ENCODE measurements at regions not wholly inside any gene's neighbourhood (a gene's known extent, or its start where the extent isn't known, plus 50 kb on each side); places are given as distances from the start of the nearest gene placed in this dataset.

GRCh38 chr4:92198711-92199110 is 105.1 kb upstream of the GRID2 start:
- no peaks in the 10 kb centered on the region for H3K4me1 ChIP-seq (ENCODE audit: control insufficient read depth in 3 of 3, insufficient read depth in 2 of 3, low read depth in 1 of 3, low read length in 2 of 3)
- DNase-seq (no peak), FAIRE-seq (no peak)
- no peaks in the 10 kb centered on the region for H3K9me3 ChIP-seq (ENCODE audit: control insufficient read depth in 2 of 2, insufficient read depth in 1 of 2, low read depth in 1 of 2, low read length in 1 of 2)
- H3K27me3 ChIP-seq (ENCODE audit: control insufficient read depth in 3 of 3, insufficient read depth in 3 of 3, low read length in 3 of 3): no peaks in the 10 kb centered on the region
- no peak overlapping the region for H3K4me3 ChIP-seq (ENCODE audit: low read depth in 1 of 3, low read length in 3 of 3)
- 79 to 92% (median 89%) methylated on average over 4 of the region's 4 CpGs for WGBS, 3 donors
- no peaks in the 10 kb centered on the region for H3K36me3 ChIP-seq (ENCODE audit: control insufficient read depth in 3 of 3, insufficient read depth in 2 of 3, low read depth in 1 of 3, low read length in 3 of 3)
- no peak overlapping the region for H3K27ac ChIP-seq (ENCODE audit: low read depth in 1 of 3, low read length in 2 of 3)

- FAIRE-seq (peak; percentile 23), DNase-seq (no peak)
- Histone ChIP-seq H3K4me1 (ENCODE audit: control insufficient read depth in 3 of 3, insufficient read depth in 2 of 3, low read depth in 1 of 3, low read length in 2 of 3) (no peaks in the 10 kb centered on the region), H3K27me3 (ENCODE audit: control insufficient read depth in 3 of 3, insufficient read depth in 3 of 3, low read length in 3 of 3) (no peaks in the 10 kb centered on the region), H3K4me3 (ENCODE audit: low read depth in 1 of 3, low read length in 3 of 3) (no peak overlapping the region), H3K36me3 (ENCODE audit: control insufficient read depth in 3 of 3, insufficient read depth in 2 of 3, low read depth in 1 of 3, low read length in 3 of 3) (no peaks in the 10 kb centered on the region), H3K27ac (ENCODE audit: low read depth in 1 of 3, low read length in 2 of 3) (no peak overlapping the region), H3K9me3 (ENCODE audit: control insufficient read depth in 2 of 2, insufficient read depth in 1 of 2, low read depth in 1 of 2, low read length in 1 of 2) (no peaks in the 10 kb centered on the region)
- 86 to 97% (median 95%) methylated on average over 2 of the region's 2 CpGs for WGBS, 3 donors
Observed at GRCh38 chr4:92199135-92199534, 104.6 kb upstream of the GRID2 start.

- 74 to 84% (median 78%) methylated on average over 7 of the region's 7 CpGs for WGBS, 3 donors
- H3K9me3 ChIP-seq (ENCODE audit: control insufficient read depth in 2 of 2, insufficient read depth in 1 of 2, low read depth in 1 of 2, low read length in 1 of 2): peaks cover 0 to 3% of the 10 kb centered on the region in 2 donors
- no peaks in the 10 kb centered on the region for H3K4me1 ChIP-seq (ENCODE audit: control insufficient read depth in 3 of 3, insufficient read depth in 2 of 3, low read depth in 1 of 3, low read length in 2 of 3)
- no peaks in the 10 kb centered on the region for H3K27me3 ChIP-seq (ENCODE audit: control insufficient read depth in 3 of 3, insufficient read depth in 3 of 3, low read length in 3 of 3)
- DNase-seq (no peak), FAIRE-seq (no peak)
- no peaks in the 10 kb centered on the region for H3K36me3 ChIP-seq (ENCODE audit: control insufficient read depth in 3 of 3, insufficient read depth in 2 of 3, low read depth in 1 of 3, low read length in 3 of 3)
- H3K27ac ChIP-seq (ENCODE audit: low read depth in 1 of 3, low read length in 2 of 3): no peak overlapping the region
- no peak overlapping the region for H3K4me3 ChIP-seq (ENCODE audit: low read depth in 1 of 3, low read length in 3 of 3)
Observed at GRCh38 chr4:92210906-92211305, 92.9 kb upstream of the GRID2 start.

- H3K4me1 ChIP-seq (ENCODE audit: control insufficient read depth in 3 of 3, insufficient read depth in 2 of 3, low read depth in 1 of 3, low read length in 2 of 3): no peaks in the 10 kb centered on the region
- no peak overlapping the region for H3K4me3 ChIP-seq (ENCODE audit: low read depth in 1 of 3, low read length in 3 of 3)
- no peaks in the 10 kb centered on the region for H3K27me3 ChIP-seq (ENCODE audit: control insufficient read depth in 3 of 3, insufficient read depth in 3 of 3, low read length in 3 of 3)
- DNase-seq: no peak
- FAIRE-seq: no peak
- 82 to 90% (median 87%) methylated on average over 4 of the region's 4 CpGs for WGBS, 3 donors
- no peak overlapping the region for H3K27ac ChIP-seq (ENCODE audit: low read depth in 1 of 3, low read length in 2 of 3)
- H3K36me3 ChIP-seq (ENCODE audit: control insufficient read depth in 3 of 3, insufficient read depth in 2 of 3, low read depth in 1 of 3, low read length in 3 of 3): no peaks in the 10 kb centered on the region
- peaks cover 0 to 14% of the 10 kb centered on the region in 2 donors for H3K9me3 ChIP-seq (ENCODE audit: control insufficient read depth in 2 of 2, insufficient read depth in 1 of 2, low read depth in 1 of 2, low read length in 1 of 2)
Observed at GRCh38 chr4:92215476-92215875, 88.3 kb upstream of the GRID2 start.

GRCh38 chr4:92231511-92231910 is 72.3 kb upstream of the GRID2 start:
- no peaks in the 10 kb centered on the region for H3K9me3 ChIP-seq (ENCODE audit: control insufficient read depth in 2 of 2, insufficient read depth in 1 of 2, low read depth in 1 of 2, low read length in 1 of 2)
- H3K27ac ChIP-seq (ENCODE audit: low read depth in 1 of 3, low read length in 2 of 3): no peak overlapping the region
- no peaks in the 10 kb centered on the region for H3K36me3 ChIP-seq (ENCODE audit: control insufficient read depth in 3 of 3, insufficient read depth in 2 of 3, low read depth in 1 of 3, low read length in 3 of 3)
- FAIRE-seq: no peak
- no peaks in the 10 kb centered on the region for H3K27me3 ChIP-seq (ENCODE audit: control insufficient read depth in 3 of 3, insufficient read depth in 3 of 3, low read length in 3 of 3)
- H3K4me3 ChIP-seq (ENCODE audit: low read depth in 1 of 3, low read length in 3 of 3): no peak overlapping the region
- WGBS, 3 donors: 92 to 95% (median 92%) methylated on average over 1 of the region's 1 CpG
- DNase-seq: no peak
- H3K4me1 ChIP-seq (ENCODE audit: control insufficient read depth in 3 of 3, insufficient read depth in 2 of 3, low read depth in 1 of 3, low read length in 2 of 3): no peaks in the 10 kb centered on the region

GRCh38 chr4:92232566-92232965 is 71.2 kb upstream of the GRID2 start:
- DNase-seq (no peak), FAIRE-seq (no peak)
- Histone ChIP-seq H3K4me1 (ENCODE audit: control insufficient read depth in 3 of 3, insufficient read depth in 2 of 3, low read depth in 1 of 3, low read length in 2 of 3) (peaks cover 0 to 7% (median 0%) of the 10 kb centered on the region in 3 donors), H3K27me3 (ENCODE audit: control insufficient read depth in 3 of 3, insufficient read depth in 3 of 3, low read length in 3 of 3) (no peaks in the 10 kb centered on the region), H3K27ac (ENCODE audit: low read depth in 1 of 3, low read length in 2 of 3) (no peak overlapping the region), H3K9me3 (ENCODE audit: control insufficient read depth in 2 of 2, insufficient read depth in 1 of 2, low read depth in 1 of 2, low read length in 1 of 2) (no peaks in the 10 kb centered on the region), H3K4me3 (ENCODE audit: low read depth in 1 of 3, low read length in 3 of 3) (no peak overlapping the region), H3K36me3 (ENCODE audit: control insufficient read depth in 3 of 3, insufficient read depth in 2 of 3, low read depth in 1 of 3, low read length in 3 of 3) (no peaks in the 10 kb centered on the region)

GRCh38 chr4:92234393-92235176 is 69.2 kb upstream of the GRID2 start:
- peak; percentile 86 to 93 for DNase-seq
- 9 to 45% (median 26%) methylated on average over 4 of the region's 4 CpGs for WGBS, 3 donors
- peak; percentile 33 for FAIRE-seq
- Histone ChIP-seq H3K4me1 (ENCODE audit: control insufficient read depth in 3 of 3, insufficient read depth in 2 of 3, low read depth in 1 of 3, low read length in 2 of 3) (peaks cover 0 to 12% (median 0%) of the 10 kb centered on the region in 3 donors), H3K27me3 (ENCODE audit: control insufficient read depth in 3 of 3, insufficient read depth in 3 of 3, low read length in 3 of 3) (no peaks in the 10 kb centered on the region), H3K36me3 (ENCODE audit: control insufficient read depth in 3 of 3, insufficient read depth in 2 of 3, low read depth in 1 of 3, low read length in 3 of 3) (no peaks in the 10 kb centered on the region), H3K9me3 (ENCODE audit: control insufficient read depth in 2 of 2, insufficient read depth in 1 of 2, low read depth in 1 of 2, low read length in 1 of 2) (peaks cover 0 to 4% of the 10 kb centered on the region in 2 donors), H3K4me3 (ENCODE audit: low read depth in 1 of 3, low read length in 3 of 3) (no peak overlapping the region), H3K27ac (ENCODE audit: low read depth in 1 of 3, low read length in 2 of 3) (peak overlapping the region in 1 of 3 donors; percentile 39)

GRCh38 chr4:92235731-92236130 is 68.0 kb upstream of the GRID2 start:
- Histone ChIP-seq H3K36me3 (ENCODE audit: control insufficient read depth in 3 of 3, insufficient read depth in 2 of 3, low read depth in 1 of 3, low read length in 3 of 3) (no peaks in the 10 kb centered on the region), H3K9me3 (ENCODE audit: control insufficient read depth in 2 of 2, insufficient read depth in 1 of 2, low read depth in 1 of 2, low read length in 1 of 2) (peaks cover 0 to 10% of the 10 kb centered on the region in 2 donors), H3K27me3 (ENCODE audit: control insufficient read depth in 3 of 3, insufficient read depth in 3 of 3, low read length in 3 of 3) (no peaks in the 10 kb centered on the region), H3K4me1 (ENCODE audit: control insufficient read depth in 3 of 3, insufficient read depth in 2 of 3, low read depth in 1 of 3, low read length in 2 of 3) (peaks cover 0 to 12% (median 0%) of the 10 kb centered on the region in 3 donors), H3K4me3 (ENCODE audit: low read depth in 1 of 3, low read length in 3 of 3) (no peak overlapping the region), H3K27ac (ENCODE audit: low read depth in 1 of 3, low read length in 2 of 3) (peak overlapping the region in 1 of 3 donors; percentile 5)
- WGBS, 3 donors: 11 to 38% (median 15%) methylated on average over 2 of the region's 2 CpGs
- peak; percentile 28 to 63 for DNase-seq
- FAIRE-seq: no peak

GRCh38 chr4:92236877-92237276 is 66.9 kb upstream of the GRID2 start:
- DNase-seq (peak in 1 of 2 donors; percentile 37), FAIRE-seq (no peak)
- 90 to 96% (median 95%) methylated on average over 1 of the region's 1 CpG for WGBS, 3 donors
- H3K36me3 ChIP-seq (ENCODE audit: control insufficient read depth in 3 of 3, insufficient read depth in 2 of 3, low read depth in 1 of 3, low read length in 3 of 3): no peaks in the 10 kb centered on the region
- H3K27ac ChIP-seq (ENCODE audit: low read depth in 1 of 3, low read length in 2 of 3): no peak overlapping the region
- peaks cover 0 to 12% (median 0%) of the 10 kb centered on the region in 3 donors for H3K4me1 ChIP-seq (ENCODE audit: control insufficient read depth in 3 of 3, insufficient read depth in 2 of 3, low read depth in 1 of 3, low read length in 2 of 3)
- H3K9me3 ChIP-seq (ENCODE audit: control insufficient read depth in 2 of 2, insufficient read depth in 1 of 2, low read depth in 1 of 2, low read length in 1 of 2): peaks cover 0 to 10% of the 10 kb centered on the region in 2 donors
- no peak overlapping the region for H3K4me3 ChIP-seq (ENCODE audit: low read depth in 1 of 3, low read length in 3 of 3)
- no peaks in the 10 kb centered on the region for H3K27me3 ChIP-seq (ENCODE audit: control insufficient read depth in 3 of 3, insufficient read depth in 3 of 3, low read length in 3 of 3)

Data from small intestine (tissue), 7 donors.